DOHH2 (cell line): ENCODE measurements at regions not wholly inside any gene's neighbourhood (a gene's known extent, or its start where the extent isn't known, plus 50 kb on each side); places are given as distances from the start of the nearest gene placed in this dataset.

Source experiments
- H3F3A ChIP-seq: fragments of 200-600 bp; sonication (generic), shearing (Covaris generic); 2 replicates; pipeline ENCODE4 v1.6.0; 2016; ENCODE audit warnings: antibody characterized with exemption, mild to moderate bottlenecking; ENCODE audit not compliant: control insufficient read depth, insufficient read depth
- H3K27ac ChIP-seq: fragments of 200-600 bp; sonication (generic); 2 replicates; pipeline ENCODE4 v1.5.1; 2014; ENCODE audit warnings: low read depth, mild to moderate bottlenecking, low read length, moderate library complexity
- H3K27me3 ChIP-seq: fragments of 200-600 bp; sonication (generic); 2 replicates; pipeline ENCODE4 v1.6.1; 2014; ENCODE audit warnings: mild to moderate bottlenecking, low read length, mixed read lengths; ENCODE audit not compliant: control insufficient read depth
- H3K36me3 ChIP-seq: fragments of 200-600 bp; sonication (generic); 2 replicates; pipeline ENCODE4 v1.6.1; 2014; ENCODE audit warnings: mild to moderate bottlenecking, low read length, moderate library complexity, mixed read lengths; ENCODE audit not compliant: control insufficient read depth
- H3K4me1 ChIP-seq: fragments of 200-600 bp; sonication (generic); 2 replicates; pipeline ENCODE4 v1.6.1; 2014; ENCODE audit warnings: mild to moderate bottlenecking, low read length, mixed read lengths; ENCODE audit not compliant: control insufficient read depth
- H3K4me2 ChIP-seq: fragments of 200-600 bp; sonication (generic); 2 replicates; pipeline ENCODE4 v1.6.0; 2014; ENCODE audit warnings: mild to moderate bottlenecking, low read length, moderate library complexity
- H3K4me3 ChIP-seq: fragments of 200-600 bp; sonication (generic); 2 replicates; pipeline ENCODE4 v1.5.1; 2014; ENCODE audit warnings: mild to moderate bottlenecking, low read length, mixed read lengths
- H3K79me2 ChIP-seq: fragments of 200-600 bp; sonication (generic); 2 replicates; pipeline ENCODE4 v1.6.1; 2014; ENCODE audit warnings: mild to moderate bottlenecking, low read length, mixed read lengths; ENCODE audit not compliant: control insufficient read depth
- H3K9me2 ChIP-seq: fragments of 200-600 bp; sonication (generic); replicated peaks from 2 replicates; pipeline ENCODE4 v1.6.1; 2014; ENCODE audit warnings: mild to moderate bottlenecking, low read length, mixed read lengths; ENCODE audit not compliant: control insufficient read depth
- H3K9me3 ChIP-seq: fragments of 200-600 bp; sonication (generic); 2 replicates; pipeline ENCODE4 v1.6.1; 2014; ENCODE audit warnings: antibody characterized with exemption, low read length, mixed read lengths; ENCODE audit not compliant: control insufficient read depth, insufficient read depth
- H4K20me1 ChIP-seq: fragments of 200-600 bp; sonication (generic); 2 replicates; pipeline ENCODE4 v1.6.0; 2014; ENCODE audit warnings: low read depth, mild to moderate bottlenecking, antibody characterized with exemption, low read length, moderate library complexity; ENCODE audit not compliant: control insufficient read depth, insufficient read depth
- EZH2phosphoT487 ChIP-seq: fragments of 200-600 bp; sonication (generic); IDR thresholded peaks from 2 replicates; pipeline ENCODE4 v1.6.1; 2017; ENCODE audit warnings: borderline replicate concordance, mild to moderate bottlenecking, antibody characterized with exemption, low read length, moderate library complexity, mixed read lengths
- TF ChIP-seq, protein P1 (sequence below): fragments of 200-600 bp; sonication (generic); IDR thresholded peaks from one replicate; pipeline ENCODE4 v1.5.1; 2014; ENCODE audit warnings: antibody characterized with exemption, mild to moderate bottlenecking, low read depth, low read length; ENCODE audit not compliant: poor library complexity, severe bottlenecking

DNA sequence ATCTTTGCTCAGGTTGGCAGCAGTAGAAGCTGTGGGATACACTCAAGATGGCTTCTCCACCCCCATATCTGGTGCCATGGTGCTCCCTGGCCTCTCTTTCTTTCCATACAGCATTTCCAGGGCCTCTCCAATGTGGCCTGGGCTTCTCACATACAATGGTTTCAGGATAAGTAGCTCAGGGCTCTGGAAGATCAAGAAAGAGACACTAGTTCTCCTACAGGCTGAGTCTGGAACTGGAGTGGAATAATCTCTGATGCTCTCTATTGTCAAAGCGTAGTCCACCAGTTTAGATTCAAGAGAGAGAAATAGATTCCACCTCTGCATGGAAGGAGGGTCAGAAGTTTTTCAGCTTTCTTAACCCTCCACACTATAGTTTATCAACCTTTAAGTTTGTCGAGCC lies 138.2 kb upstream of the AADAT start:
- no peak for TF ChIP-seq EZH2phosphoT487
- TF ChIP-seq, protein P1, sequence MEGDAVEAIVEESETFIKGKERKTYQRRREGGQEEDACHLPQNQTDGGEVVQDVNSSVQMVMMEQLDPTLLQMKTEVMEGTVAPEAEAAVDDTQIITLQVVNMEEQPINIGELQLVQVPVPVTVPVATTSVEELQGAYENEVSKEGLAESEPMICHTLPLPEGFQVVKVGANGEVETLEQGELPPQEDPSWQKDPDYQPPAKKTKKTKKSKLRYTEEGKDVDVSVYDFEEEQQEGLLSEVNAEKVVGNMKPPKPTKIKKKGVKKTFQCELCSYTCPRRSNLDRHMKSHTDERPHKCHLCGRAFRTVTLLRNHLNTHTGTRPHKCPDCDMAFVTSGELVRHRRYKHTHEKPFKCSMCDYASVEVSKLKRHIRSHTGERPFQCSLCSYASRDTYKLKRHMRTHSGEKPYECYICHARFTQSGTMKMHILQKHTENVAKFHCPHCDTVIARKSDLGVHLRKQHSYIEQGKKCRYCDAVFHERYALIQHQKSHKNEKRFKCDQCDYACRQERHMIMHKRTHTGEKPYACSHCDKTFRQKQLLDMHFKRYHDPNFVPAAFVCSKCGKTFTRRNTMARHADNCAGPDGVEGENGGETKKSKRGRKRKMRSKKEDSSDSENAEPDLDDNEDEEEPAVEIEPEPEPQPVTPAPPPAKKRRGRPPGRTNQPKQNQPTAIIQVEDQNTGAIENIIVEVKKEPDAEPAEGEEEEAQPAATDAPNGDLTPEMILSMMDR: no peak
- Histone ChIP-seq H3K9me2 (no peaks in the 10 kb centered on the region), H4K20me1 (no peaks in the 10 kb centered on the region), H3F3A (no peaks in the 10 kb centered on the region), H3K27me3 (no peaks in the 10 kb centered on the region), H3K4me1 (peaks cover 18% of the 10 kb centered on the region), H3K4me2 (no peak overlapping the region), H3K36me3 (no peaks in the 10 kb centered on the region), H3K4me3 (no peak overlapping the region), H3K79me2 (no peaks in the 10 kb centered on the region), H3K27ac (no peak overlapping the region), H3K9me3 (no peaks in the 10 kb centered on the region)

DNA sequence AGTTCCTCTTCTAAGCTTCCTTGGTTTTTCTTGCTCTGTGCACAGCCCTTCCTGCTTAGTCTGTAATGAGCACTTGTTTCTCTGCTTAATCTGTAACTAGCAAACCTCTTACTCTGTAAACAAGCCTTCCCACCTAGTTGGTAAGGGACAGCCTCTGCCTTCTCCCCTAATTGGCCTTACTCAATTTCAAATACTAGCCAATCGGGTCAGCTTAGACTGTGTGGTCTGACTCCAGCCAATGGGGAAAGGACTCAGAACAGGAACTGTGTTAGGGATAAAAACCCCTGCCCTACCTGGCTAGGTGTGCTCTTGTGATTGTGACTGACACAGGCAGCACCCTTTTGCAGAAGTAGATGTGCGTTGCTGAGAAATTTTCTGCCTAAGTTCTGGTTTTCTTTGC lies 136.5 kb upstream of the AADAT start:
- no peaks in the 10 kb centered on the region for H3F3A ChIP-seq
- H3K4me1 ChIP-seq: peaks cover 5% of the 10 kb centered on the region
- no peaks in the 10 kb centered on the region for H3K36me3 ChIP-seq
- no peaks in the 10 kb centered on the region for H3K9me2 ChIP-seq
- no peaks in the 10 kb centered on the region for H3K27me3 ChIP-seq
- H4K20me1 ChIP-seq: no peaks in the 10 kb centered on the region
- H3K9me3 ChIP-seq: no peaks in the 10 kb centered on the region; the same call in 1 of the 2 replicates
- H3K27ac ChIP-seq: no peak overlapping the region
- no peak for TF ChIP-seq EZH2phosphoT487
- TF ChIP-seq, protein P1: no peak
- H3K4me2 ChIP-seq: no peak overlapping the region
- H3K79me2 ChIP-seq: no peaks in the 10 kb centered on the region
- no peak overlapping the region for H3K4me3 ChIP-seq

DNA sequence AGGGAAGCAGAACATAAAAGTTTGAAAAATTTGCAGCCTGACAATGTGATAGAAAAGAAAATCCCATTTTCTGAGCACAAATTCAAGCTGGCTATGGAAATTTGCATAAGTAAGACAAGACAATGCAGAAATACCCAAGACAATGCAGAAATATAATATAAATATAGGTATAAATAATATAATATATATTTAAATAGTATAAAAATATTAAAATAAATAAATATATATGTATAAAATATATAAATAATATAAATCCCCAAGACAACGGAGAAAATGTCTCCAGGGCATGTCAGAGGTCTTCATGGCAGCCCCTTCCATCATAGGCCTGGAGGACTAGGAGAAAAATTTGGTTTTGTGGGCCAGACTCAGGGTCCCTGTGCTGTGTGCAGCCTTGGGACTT lies 125.0 kb upstream of the AADAT start:
- Histone ChIP-seq H3F3A (no peaks in the 10 kb centered on the region), H3K27me3 (no peaks in the 10 kb centered on the region), H3K4me3 (no peak overlapping the region), H3K4me1 (no peaks in the 10 kb centered on the region), H3K9me3 (no peaks in the 10 kb centered on the region), H4K20me1 (no peaks in the 10 kb centered on the region), H3K9me2 (no peaks in the 10 kb centered on the region), H3K36me3 (no peaks in the 10 kb centered on the region), H3K79me2 (no peaks in the 10 kb centered on the region), H3K4me2 (no peak overlapping the region), H3K27ac (no peak overlapping the region)
- TF ChIP-seq, protein P1: no peak
- no peak for TF ChIP-seq EZH2phosphoT487

DNA sequence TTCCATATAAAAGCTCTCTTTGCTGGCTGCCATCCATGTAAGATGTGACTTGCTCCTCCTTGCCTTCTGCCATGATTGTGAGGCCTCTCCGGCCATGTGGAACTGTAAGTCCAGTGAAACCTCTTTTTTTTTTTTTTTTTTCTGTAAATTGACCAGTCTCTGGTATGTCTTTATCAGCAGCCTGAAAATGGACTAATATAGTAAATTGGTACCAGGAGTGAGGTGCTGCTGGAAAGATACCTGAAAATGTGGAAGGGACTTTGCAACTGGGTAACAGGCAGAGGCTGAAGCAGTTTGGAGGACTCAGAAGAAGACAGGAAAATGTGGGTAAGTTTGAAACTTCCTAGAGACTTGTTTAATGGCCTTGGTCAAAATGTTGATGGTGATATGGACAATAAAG lies 124.3 kb upstream of the AADAT start:
- Histone ChIP-seq H3K4me2 (no peak overlapping the region), H3K27me3 (no peaks in the 10 kb centered on the region), H3K79me2 (no peaks in the 10 kb centered on the region), H3K9me3 (no peaks in the 10 kb centered on the region), H4K20me1 (no peaks in the 10 kb centered on the region), H3K36me3 (no peaks in the 10 kb centered on the region), H3K27ac (no peak overlapping the region), H3K9me2 (no peaks in the 10 kb centered on the region), H3K4me3 (no peak overlapping the region), H3K4me1 (no peaks in the 10 kb centered on the region), H3F3A (no peaks in the 10 kb centered on the region)
- TF ChIP-seq, protein P1: no peak
